Kidney (tissue), 13 donors: ENCODE measurements at regions not wholly inside any gene's neighbourhood (a gene's known extent, or its start where the extent isn't known, plus 50 kb on each side); places are given as distances from the start of the nearest gene placed in this dataset.

Source experiments
- DNase-seq, 5 donors: peaks; one replicate each; pipeline ENCODE4 v3.0.0-alpha.2; 2013 to 2020
- FAIRE-seq: peaks from 2 replicates; lab custom pipeline; 2012; peaks lifted over from hg19 to GRCh38; lab: Jason Lieb, UNC
- H3K27ac ChIP-seq, 2 donors: one replicate each; pipeline ENCODE4 v1.7.0; 2013; ENCODE audit warnings: low read depth in 2 of 2, low read length in 2 of 2, inconsistent platforms in 1 of 2
- H3K27me3 ChIP-seq: one replicate; pipeline ENCODE4 v1.7.1; 2013; ENCODE audit warnings: low read length, inconsistent platforms; ENCODE audit not compliant: control insufficient read depth, insufficient read depth
- H3K36me3 ChIP-seq, 3 donors: one replicate each; pipeline versions ENCODE4 v1.7.0 to v1.7.1; 2013; ENCODE audit warnings: low read length in 3 of 3, control low read depth in 1 of 3, inconsistent platforms in 1 of 3; ENCODE audit not compliant: insufficient read depth in 3 of 3, control insufficient read depth in 2 of 3
- H3K4me1 ChIP-seq, 3 donors: one replicate each; pipeline versions ENCODE4 v1.7.0 to v1.7.1; 2013; ENCODE audit warnings: low read length in 3 of 3, inconsistent platforms in 1 of 3, low read depth in 1 of 3; ENCODE audit not compliant: control insufficient read depth in 2 of 3, insufficient read depth in 2 of 3
- H3K4me3 ChIP-seq, 3 donors: one replicate each; pipeline versions ENCODE4 v1.7.0 to v1.8.1; 2013; ENCODE audit warnings: low read length in 3 of 3, control low read depth in 1 of 3, inconsistent platforms in 1 of 3
- H3K9ac ChIP-seq, 3 donors: one replicate each; pipeline versions ENCODE4 v1.7.0 to v1.7.1; 2013; ENCODE audit warnings: low read length in 3 of 3, control low read depth in 1 of 3, inconsistent platforms in 1 of 3
- H3K9me3 ChIP-seq, 3 donors: one replicate each; pipeline versions ENCODE4 v1.7.0 to v1.7.1; 2013; ENCODE audit warnings: low read length in 3 of 3, control low read depth in 1 of 3, inconsistent platforms in 1 of 3; ENCODE audit not compliant: control insufficient read depth in 2 of 3, insufficient read depth in 1 of 3
- intact Hi-C: fragments of 100-400 bp; cut with DNase I; formaldehyde crosslinking; loops from one replicate; pipeline ENCODE4 v1.11.1; 2022
- TF ChIP-seq, protein P1 (sequence below): IDR thresholded peaks from 3 replicates; pipeline ENCODE4 v1.5.1; 2012; ENCODE audit warnings: mild to moderate bottlenecking, moderate library complexity, borderline replicate concordance; ENCODE audit not compliant: insufficient read depth; ENCODE audit errors: extremely low read depth
- donor health status: control.
- donor health status: control.
- donor health status: control.
- donor health status: control.
- donor health status: control.
- donor health status: DM: yes; HTN: yes; CAD: no.
- donor health status: Normal renal cell carcinoma (clear cell type).

DNA sequence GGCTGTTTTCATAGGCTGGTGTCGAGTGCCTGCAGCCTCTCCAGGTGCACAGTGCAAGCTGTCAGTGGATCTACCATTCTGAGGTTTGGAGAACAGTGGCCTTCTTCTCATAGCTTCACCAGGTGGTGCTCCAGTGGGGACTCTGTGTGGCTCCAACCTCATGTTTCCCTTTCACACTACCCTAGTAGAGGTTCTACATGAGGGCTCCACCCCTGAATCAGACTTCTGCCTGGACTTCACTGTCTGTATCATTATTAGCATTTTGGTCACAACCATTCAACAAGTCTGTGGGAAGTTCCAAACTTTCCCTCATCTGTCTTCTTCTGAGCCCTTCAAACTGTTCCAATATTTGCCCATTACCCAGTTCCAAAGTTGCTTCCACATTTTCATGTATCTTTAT lies 1003.7 kb downstream of the MCTP2 start:
- FAIRE-seq = no peak
- TF ChIP-seq, protein P1, sequence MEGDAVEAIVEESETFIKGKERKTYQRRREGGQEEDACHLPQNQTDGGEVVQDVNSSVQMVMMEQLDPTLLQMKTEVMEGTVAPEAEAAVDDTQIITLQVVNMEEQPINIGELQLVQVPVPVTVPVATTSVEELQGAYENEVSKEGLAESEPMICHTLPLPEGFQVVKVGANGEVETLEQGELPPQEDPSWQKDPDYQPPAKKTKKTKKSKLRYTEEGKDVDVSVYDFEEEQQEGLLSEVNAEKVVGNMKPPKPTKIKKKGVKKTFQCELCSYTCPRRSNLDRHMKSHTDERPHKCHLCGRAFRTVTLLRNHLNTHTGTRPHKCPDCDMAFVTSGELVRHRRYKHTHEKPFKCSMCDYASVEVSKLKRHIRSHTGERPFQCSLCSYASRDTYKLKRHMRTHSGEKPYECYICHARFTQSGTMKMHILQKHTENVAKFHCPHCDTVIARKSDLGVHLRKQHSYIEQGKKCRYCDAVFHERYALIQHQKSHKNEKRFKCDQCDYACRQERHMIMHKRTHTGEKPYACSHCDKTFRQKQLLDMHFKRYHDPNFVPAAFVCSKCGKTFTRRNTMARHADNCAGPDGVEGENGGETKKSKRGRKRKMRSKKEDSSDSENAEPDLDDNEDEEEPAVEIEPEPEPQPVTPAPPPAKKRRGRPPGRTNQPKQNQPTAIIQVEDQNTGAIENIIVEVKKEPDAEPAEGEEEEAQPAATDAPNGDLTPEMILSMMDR = no peak
- Histone ChIP-seq H3K36me3 (no peaks in the 10 kb centered on the region), H3K4me3 (no peak overlapping the region), H3K27me3 (no peaks in the 10 kb centered on the region), H3K4me1 (no peaks in the 10 kb centered on the region), H3K27ac (no peak overlapping the region), H3K9me3 (peaks cover 0 to 3% (median 3%) of the 10 kb centered on the region in 3 donors), H3K9ac (no peak overlapping the region)
- DNase-seq = no peak
- intact Hi-C loops = no loop called here

DNA sequence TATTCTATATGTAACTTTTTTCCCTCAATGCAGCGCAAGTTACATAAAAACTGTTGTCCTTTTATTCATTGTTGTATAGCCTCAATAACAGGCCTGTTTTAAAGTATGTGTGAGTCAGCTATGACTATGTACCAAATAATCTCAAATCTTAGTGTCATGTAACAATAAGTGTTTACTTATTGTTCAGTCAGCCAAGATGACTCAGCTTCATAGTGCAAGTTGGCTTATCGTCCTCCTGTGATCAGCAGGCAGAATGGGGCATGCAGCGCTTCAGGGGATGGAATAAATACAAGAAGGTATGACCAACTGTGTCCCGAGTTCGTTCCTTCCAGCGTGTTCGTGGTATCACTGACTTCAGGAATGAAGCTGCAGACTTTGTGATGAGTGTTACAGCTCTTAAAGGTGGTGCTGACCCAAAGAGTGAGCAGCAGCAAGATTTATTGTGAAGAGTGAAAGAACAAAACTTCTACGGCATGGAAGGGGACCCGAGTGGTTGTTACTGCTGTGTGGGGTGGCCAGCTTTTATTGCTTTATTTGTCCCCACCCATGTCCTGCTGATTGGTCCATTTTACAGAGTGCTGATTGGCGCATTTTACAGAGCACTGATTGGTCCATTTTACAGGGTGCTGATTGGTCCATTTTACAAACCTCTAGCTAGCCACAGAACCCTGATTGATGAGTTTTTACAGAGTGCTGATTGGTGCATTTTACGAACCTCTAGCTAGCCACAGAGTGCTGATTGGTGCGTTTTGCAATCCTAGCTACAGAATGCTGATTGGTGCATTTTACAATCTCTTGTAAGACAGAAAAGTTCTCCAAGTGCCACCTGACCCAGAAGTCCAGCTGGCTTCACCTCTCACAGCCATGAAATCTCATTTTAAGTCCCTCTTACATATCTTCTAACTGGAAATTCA lies 1016.0 kb downstream of the MCTP2 start:
- intact Hi-C loops = no loop called here
- no peaks in the 10 kb centered on the region for H3K36me3 ChIP-seq
- no peak overlapping the region for H3K4me3 ChIP-seq
- no peaks in the 10 kb centered on the region for H3K9me3 ChIP-seq
- H3K9ac ChIP-seq = no peak overlapping the region
- H3K27me3 ChIP-seq = no peaks in the 10 kb centered on the region
- FAIRE-seq (no peak), DNase-seq (no peak)
- TF ChIP-seq, protein P1 = no peak
- no peaks in the 10 kb centered on the region for H3K4me1 ChIP-seq
- H3K27ac ChIP-seq = no peak overlapping the region

DNA sequence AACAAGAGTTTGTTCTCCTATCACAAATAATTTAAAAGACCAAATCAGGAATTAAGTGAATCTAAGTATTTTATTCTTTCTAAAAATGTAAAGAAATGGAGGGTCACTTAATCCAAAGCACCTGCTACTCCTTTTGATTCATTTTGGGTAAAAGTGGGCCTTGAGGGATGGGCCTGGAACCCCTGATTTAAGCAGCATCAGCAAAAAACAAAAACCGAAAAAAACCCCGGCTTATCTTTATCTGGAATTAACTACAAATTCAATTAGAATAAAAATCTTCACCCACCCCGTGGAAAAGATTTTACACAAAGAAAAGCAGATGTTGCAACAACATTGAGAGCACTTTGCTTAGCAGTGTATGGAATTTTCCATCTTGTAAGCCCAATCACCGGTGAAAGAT lies 1018.2 kb downstream of the MCTP2 start:
- Histone ChIP-seq H3K27ac (no peak overlapping the region), H3K36me3 (no peaks in the 10 kb centered on the region), H3K9me3 (no peaks in the 10 kb centered on the region), H3K9ac (no peak overlapping the region), H3K4me3 (no peak overlapping the region), H3K27me3 (no peaks in the 10 kb centered on the region), H3K4me1 (peaks cover 0 to 2% (median 0%) of the 10 kb centered on the region in 3 donors)
- FAIRE-seq = no peak
- TF ChIP-seq, protein P1 = no peak
- intact Hi-C loops = no loop called here
- DNase-seq = no peak
